Ovary (tissue), 3 donors: ENCODE measurements at regions not wholly inside any gene's neighbourhood (a gene's known extent, or its start where the extent isn't known, plus 50 kb on each side); places are given as distances from the start of the nearest gene placed in this dataset.

Experiments
- EP300 ChIP-seq: sonication (generic); formaldehyde crosslinking; IDR thresholded peaks from one replicate; pipeline ENCODE4 v1.6.1; 2017; ENCODE audit warnings: antibody characterized with exemption
- TF ChIP-seq, protein P1 (sequence below), 3 donors: fragments of 450-650 bp in 2 of 3; fragments of 200-600 bp in 1 of 3; IDR thresholded peaks; one replicate each; pipeline versions ENCODE4 v1.5.1 to v1.8.0; 2016 to 2022; ENCODE audit warnings: antibody characterized with exemption in 3 of 3, mild to moderate bottlenecking in 1 of 3
- donor health status: DM: no; HTN: no; CAD: no.

DNA sequence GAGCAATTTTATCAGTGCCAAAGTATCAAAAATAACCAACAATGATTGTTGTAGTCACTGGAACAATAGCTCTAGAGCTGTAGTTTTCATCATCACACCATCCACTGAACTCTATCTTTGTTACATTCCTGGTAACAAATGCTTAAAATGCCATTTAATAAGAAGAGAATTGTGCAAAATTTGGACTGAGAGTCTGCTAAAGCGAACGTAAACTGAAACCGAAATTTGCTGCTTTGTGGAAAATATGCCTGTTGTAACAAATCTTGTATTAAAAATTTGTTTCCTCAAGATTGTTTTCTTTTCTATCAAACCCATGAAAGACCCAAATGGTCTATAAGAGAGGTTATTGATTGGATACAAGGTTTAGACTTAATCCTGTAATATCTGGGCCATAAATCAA, 109.3 kb upstream of the TECRL start:
- TF ChIP-seq, protein P1, sequence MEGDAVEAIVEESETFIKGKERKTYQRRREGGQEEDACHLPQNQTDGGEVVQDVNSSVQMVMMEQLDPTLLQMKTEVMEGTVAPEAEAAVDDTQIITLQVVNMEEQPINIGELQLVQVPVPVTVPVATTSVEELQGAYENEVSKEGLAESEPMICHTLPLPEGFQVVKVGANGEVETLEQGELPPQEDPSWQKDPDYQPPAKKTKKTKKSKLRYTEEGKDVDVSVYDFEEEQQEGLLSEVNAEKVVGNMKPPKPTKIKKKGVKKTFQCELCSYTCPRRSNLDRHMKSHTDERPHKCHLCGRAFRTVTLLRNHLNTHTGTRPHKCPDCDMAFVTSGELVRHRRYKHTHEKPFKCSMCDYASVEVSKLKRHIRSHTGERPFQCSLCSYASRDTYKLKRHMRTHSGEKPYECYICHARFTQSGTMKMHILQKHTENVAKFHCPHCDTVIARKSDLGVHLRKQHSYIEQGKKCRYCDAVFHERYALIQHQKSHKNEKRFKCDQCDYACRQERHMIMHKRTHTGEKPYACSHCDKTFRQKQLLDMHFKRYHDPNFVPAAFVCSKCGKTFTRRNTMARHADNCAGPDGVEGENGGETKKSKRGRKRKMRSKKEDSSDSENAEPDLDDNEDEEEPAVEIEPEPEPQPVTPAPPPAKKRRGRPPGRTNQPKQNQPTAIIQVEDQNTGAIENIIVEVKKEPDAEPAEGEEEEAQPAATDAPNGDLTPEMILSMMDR (IDR thresholded peaks at IDR 0.05): no peak
- no peak for TF ChIP-seq EP300
